H9 (cell line): ENCODE measurements at regions not wholly inside any gene's neighbourhood (a gene's known extent, or its start where the extent isn't known, plus 50 kb on each side); places are given as distances from the start of the nearest gene placed in this dataset.

Experiments
- DNase-seq: peaks from one replicate; pipeline ENCODE4 v3.0.0-alpha.2; 2017
- H2AFZ ChIP-seq: one replicate; pipeline ENCODE4 v1.6.1; 2013; ENCODE audit warnings: mild to moderate bottlenecking, low read length, control low read depth, moderate library complexity
- H2AK5ac ChIP-seq: 2 replicates; pipeline ENCODE4 v1.6.1; 2013; ENCODE audit warnings: low read length, control low read depth, mixed read lengths; ENCODE audit not compliant: insufficient read length
- H2BK120ac ChIP-seq: one replicate; pipeline ENCODE4 v1.6.1; 2013; ENCODE audit warnings: low read depth, mild to moderate bottlenecking, low read length, control low read depth, inconsistent platforms; ENCODE audit not compliant: poor library complexity, severe bottlenecking
- H2BK12ac ChIP-seq: 2 replicates; pipeline ENCODE4 v1.6.1; 2013; ENCODE audit warnings: low read length, control low read depth, mixed read lengths, low read depth; ENCODE audit not compliant: insufficient read length
- H2BK15ac ChIP-seq: 2 replicates; pipeline ENCODE4 v1.6.1; 2013; ENCODE audit warnings: low read depth, low read length, control low read depth
- H2BK20ac ChIP-seq: one replicate; pipeline ENCODE4 v1.6.1; 2013; ENCODE audit warnings: low read depth, mild to moderate bottlenecking, low read length, control low read depth, inconsistent platforms; ENCODE audit not compliant: poor library complexity, severe bottlenecking
- H2BK5ac ChIP-seq: 2 replicates; pipeline ENCODE4 v1.6.1; 2013; ENCODE audit warnings: low read length, control low read depth, mixed read lengths; ENCODE audit not compliant: insufficient read length
- H3K14ac ChIP-seq: 2 replicates; pipeline ENCODE4 v1.6.1; 2013; ENCODE audit warnings: low read length, control low read depth; ENCODE audit not compliant: insufficient read depth
- H3K18ac ChIP-seq: 2 replicates; pipeline ENCODE4 v1.6.1; 2013; ENCODE audit warnings: low read depth, mild to moderate bottlenecking, mixed read lengths, low read length, control low read depth; ENCODE audit not compliant: insufficient read length
- H3K23ac ChIP-seq: 2 replicates; pipeline ENCODE4 v1.6.1; 2013; ENCODE audit warnings: low read length, control low read depth, mixed read lengths, low read depth; ENCODE audit not compliant: insufficient read length
- H3K23me2 ChIP-seq: 2 replicates; pipeline ENCODE4 v1.6.1; 2013; ENCODE audit warnings: low read depth, mild to moderate bottlenecking, mixed read lengths, low read length, control low read depth; ENCODE audit not compliant: insufficient read length, poor library complexity, severe bottlenecking
- H3K27ac ChIP-seq: 2 replicates; pipeline ENCODE4 v1.5.1; 2013; ENCODE audit warnings: low read length, control low read depth, mixed read lengths, low read depth; ENCODE audit not compliant: insufficient read length
- H3K27me3 ChIP-seq: 2 replicates; pipeline ENCODE4 v1.6.1; 2013; ENCODE audit warnings: low read length, control low read depth, inconsistent platforms; ENCODE audit not compliant: insufficient read depth
- H3K4ac ChIP-seq: 2 replicates; pipeline ENCODE4 v1.6.1; 2013; ENCODE audit warnings: low read depth, mild to moderate bottlenecking, control low read depth, inconsistent platforms, low read length, moderate library complexity
- H3K4me1 ChIP-seq: 2 replicates; pipeline ENCODE4 v1.6.1; 2013; ENCODE audit warnings: low read length, control low read depth, inconsistent platforms; ENCODE audit not compliant: insufficient read depth
- H3K4me2 ChIP-seq: 2 replicates; pipeline ENCODE4 v1.6.1; 2013; ENCODE audit warnings: low read length, control low read depth, mixed read lengths; ENCODE audit not compliant: insufficient read length, insufficient read depth
- H3K56ac ChIP-seq: 2 replicates; pipeline ENCODE4 v1.6.1; 2013; ENCODE audit warnings: low read depth, mild to moderate bottlenecking, mixed read lengths, low read length, control low read depth; ENCODE audit not compliant: insufficient read length
- H3K79me1 ChIP-seq: 2 replicates; pipeline ENCODE4 v1.6.1; 2013; ENCODE audit warnings: low read depth, mild to moderate bottlenecking, moderate library complexity, low read length, control low read depth, inconsistent platforms; ENCODE audit not compliant: insufficient read depth, poor library complexity, severe bottlenecking
- H3K79me2 ChIP-seq: 2 replicates; pipeline ENCODE4 v1.6.1; 2013; ENCODE audit warnings: low read length, control low read depth, inconsistent platforms; ENCODE audit not compliant: insufficient read depth
- H3K9ac ChIP-seq: 2 replicates; pipeline ENCODE4 v1.6.1; 2013; ENCODE audit warnings: low read length, control low read depth, mixed read lengths; ENCODE audit not compliant: insufficient read length; ENCODE audit errors: extremely low read depth
- H3K9me3 ChIP-seq: one replicate; pipeline ENCODE4 v1.6.1; 2013; ENCODE audit warnings: low read depth, low read length, inconsistent platforms; ENCODE audit not compliant: control insufficient read depth
- H3T11ph ChIP-seq: one replicate; pipeline ENCODE4 v1.6.1; 2013; ENCODE audit warnings: mild to moderate bottlenecking, low read length, control low read depth, inconsistent platforms
- H4K20me1 ChIP-seq: one replicate; pipeline ENCODE4 v1.6.1; 2013; ENCODE audit not compliant: control insufficient read depth, insufficient read length, insufficient read depth
- H4K5ac ChIP-seq: 2 replicates; pipeline ENCODE4 v1.6.1; 2013; ENCODE audit warnings: low read depth, mild to moderate bottlenecking, mixed read lengths, low read length, control low read depth; ENCODE audit not compliant: insufficient read length
- H4K8ac ChIP-seq: replicated peaks from 2 replicates; pipeline ENCODE4 v1.6.1; 2013; ENCODE audit warnings: low read length, control low read depth, mixed read lengths, low read depth; ENCODE audit not compliant: insufficient read length
- H4K91ac ChIP-seq: 2 replicates; pipeline ENCODE4 v1.6.1; 2013; ENCODE audit warnings: low read depth, mild to moderate bottlenecking, moderate library complexity, mixed read lengths, low read length, control low read depth; ENCODE audit not compliant: insufficient read length
- H3K27ac Mint-ChIP-seq, 3 experiments: 2 replicates in 2 of 3; 3 replicates in 1 of 3; pipeline ENCODE4 v1.8.0; 2020 to 2021; ENCODE audit warnings: mixed read lengths in 3 of 3, mild to moderate bottlenecking in 1 of 3, moderate library complexity in 1 of 3
- H3K27me3 Mint-ChIP-seq: 2 replicates; pipeline ENCODE4 v1.8.0; 2021; ENCODE audit warnings: low read depth, mild to moderate bottlenecking, moderate library complexity, mixed read lengths
- H3K36me3 Mint-ChIP-seq, 3 experiments: 2 replicates in 2 of 3; 3 replicates in 1 of 3; pipeline ENCODE4 v1.8.0; 2020 to 2021; ENCODE audit warnings: low read depth in 3 of 3, mixed read lengths in 3 of 3; ENCODE audit not compliant: insufficient read depth in 1 of 3
- H3K4me1 Mint-ChIP-seq, 2 experiments: 2 replicates each; pipeline ENCODE4 v1.8.0; 2020; ENCODE audit warnings: mixed read lengths in 2 of 2
- H3K4me3 Mint-ChIP-seq, 2 experiments: 2 replicates in 1 of 2; 3 replicates in 1 of 2; pipeline ENCODE4 v1.8.0; 2020 to 2021; ENCODE audit warnings: mild to moderate bottlenecking in 2 of 2, mixed read lengths in 2 of 2, moderate library complexity in 1 of 2
- H3K9me3 Mint-ChIP-seq, 2 experiments: 2 replicates in 1 of 2; 3 replicates in 1 of 2; pipeline ENCODE4 v1.8.0; 2020; ENCODE audit warnings: mild to moderate bottlenecking in 2 of 2, mixed read lengths in 2 of 2, moderate library complexity in 1 of 2
- WGBS: extraction: QIAGEN DNeasy Blood & Tissue Kit; methylation state at CpG from one replicate; pipeline ENCODE4 v1.1.7; 2013; ENCODE audit warnings: missing lambda C conversion rate, low lambda C conversion rate, mixed read lengths; ENCODE audit not compliant: insufficient read length; ENCODE audit errors: extremely low coverage; 5-methylcytosine and 5-hydroxymethylcytosine counted together
- TF ChIP-seq, protein P1 (sequence below): fragments of 200-600 bp; sonication (generic); conservative IDR thresholded peaks from 3 replicates; pipeline ENCODE4 v1.8.0; 2021; ENCODE audit warnings: antibody characterized with exemption, mild to moderate bottlenecking

DNA sequence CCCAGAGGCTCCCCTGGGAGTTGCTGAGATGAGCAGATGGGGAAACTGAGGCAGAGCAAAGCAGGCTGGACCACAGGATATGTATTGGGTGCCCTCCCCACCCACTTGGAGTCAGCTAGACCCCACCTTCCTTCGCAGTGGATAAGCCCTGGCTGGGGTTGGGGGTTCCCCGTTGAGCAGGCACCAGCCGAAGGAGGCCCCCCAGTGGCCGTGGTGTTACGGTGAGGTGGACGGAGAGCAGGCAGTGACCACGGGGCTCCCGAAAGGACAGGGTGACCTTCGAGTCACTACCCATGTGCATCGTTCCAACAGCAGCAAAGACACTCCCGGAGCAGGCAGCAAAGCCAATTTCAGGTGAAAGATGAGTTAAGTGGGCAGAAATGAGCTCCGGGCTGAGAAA is 62.4 kb upstream of the ADGRE5 start:
- no peak overlapping the region for H2AFZ ChIP-seq
- no peak overlapping the region for H3K4ac ChIP-seq
- Mint-ChIP-seq H3K4me3 (no peak overlapping the region), H3K4me1 (peaks cover 6 to 13% of the 10 kb centered on the region in 2 experiments), H3K36me3 (peaks cover 0 to 10% (median 2%) of the 10 kb centered on the region in 3 experiments; a peak in 3 of 7 replicates), H3K9me3 (peaks cover 0 to 10% of the 10 kb centered on the region in 2 experiments; a peak in 2 of 5 replicates), H3K27ac (no peak overlapping the region), H3K27me3 (peaks cover 14% of the 10 kb centered on the region)
- TF ChIP-seq, protein P1, sequence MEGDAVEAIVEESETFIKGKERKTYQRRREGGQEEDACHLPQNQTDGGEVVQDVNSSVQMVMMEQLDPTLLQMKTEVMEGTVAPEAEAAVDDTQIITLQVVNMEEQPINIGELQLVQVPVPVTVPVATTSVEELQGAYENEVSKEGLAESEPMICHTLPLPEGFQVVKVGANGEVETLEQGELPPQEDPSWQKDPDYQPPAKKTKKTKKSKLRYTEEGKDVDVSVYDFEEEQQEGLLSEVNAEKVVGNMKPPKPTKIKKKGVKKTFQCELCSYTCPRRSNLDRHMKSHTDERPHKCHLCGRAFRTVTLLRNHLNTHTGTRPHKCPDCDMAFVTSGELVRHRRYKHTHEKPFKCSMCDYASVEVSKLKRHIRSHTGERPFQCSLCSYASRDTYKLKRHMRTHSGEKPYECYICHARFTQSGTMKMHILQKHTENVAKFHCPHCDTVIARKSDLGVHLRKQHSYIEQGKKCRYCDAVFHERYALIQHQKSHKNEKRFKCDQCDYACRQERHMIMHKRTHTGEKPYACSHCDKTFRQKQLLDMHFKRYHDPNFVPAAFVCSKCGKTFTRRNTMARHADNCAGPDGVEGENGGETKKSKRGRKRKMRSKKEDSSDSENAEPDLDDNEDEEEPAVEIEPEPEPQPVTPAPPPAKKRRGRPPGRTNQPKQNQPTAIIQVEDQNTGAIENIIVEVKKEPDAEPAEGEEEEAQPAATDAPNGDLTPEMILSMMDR = peak; percentile 62
- H4K20me1 ChIP-seq = no peaks in the 10 kb centered on the region
- H2AK5ac ChIP-seq = no peak overlapping the region
- no peak overlapping the region for H3K9ac ChIP-seq
- no peak overlapping the region for H4K8ac ChIP-seq
- no peaks in the 10 kb centered on the region for H3K79me1 ChIP-seq
- no peak overlapping the region for H3K18ac ChIP-seq
- no peak overlapping the region for H2BK15ac ChIP-seq
- H2BK20ac ChIP-seq = no peak overlapping the region
- no peak overlapping the region for H4K5ac ChIP-seq
- no peak overlapping the region for H3K56ac ChIP-seq
- H3T11ph ChIP-seq = no peak overlapping the region
- peak; percentile 76 for DNase-seq
- H2BK120ac ChIP-seq = no peak overlapping the region
- no CpG with 5 or more reads among the region's 12 CpGs for WGBS
- no peak overlapping the region for H2BK12ac ChIP-seq
- H3K23me2 ChIP-seq = no peaks in the 10 kb centered on the region
- H3K4me2 ChIP-seq = no peak overlapping the region
- no peak overlapping the region for H4K91ac ChIP-seq
- no peaks in the 10 kb centered on the region for H3K79me2 ChIP-seq
- H3K27ac ChIP-seq = no peak overlapping the region
- H3K23ac ChIP-seq = no peak overlapping the region
- H3K14ac ChIP-seq = no peak overlapping the region
- H2BK5ac ChIP-seq = no peak overlapping the region
- H3K27me3 ChIP-seq = no peaks in the 10 kb centered on the region
- H3K9me3 ChIP-seq = no peaks in the 10 kb centered on the region
- H3K4me1 ChIP-seq = no peaks in the 10 kb centered on the region
